ENCODE measurements at regions not wholly inside any gene's neighbourhood (a gene's known extent, or its start where the extent isn't known, plus 50 kb on each side); places are given as distances from the start of the nearest gene placed in this dataset.

GRCh38 chr18:71116535-71116934, 827.7 kb downstream of the SOCS6 start:
- no CpG with 5 or more reads among the region's 4 CpGs for WGBS (ENCODE audit: insufficient coverage)
- H3K27ac Mint-ChIP-seq: no peak overlapping the region
- TF ChIP-seq, protein P1, sequence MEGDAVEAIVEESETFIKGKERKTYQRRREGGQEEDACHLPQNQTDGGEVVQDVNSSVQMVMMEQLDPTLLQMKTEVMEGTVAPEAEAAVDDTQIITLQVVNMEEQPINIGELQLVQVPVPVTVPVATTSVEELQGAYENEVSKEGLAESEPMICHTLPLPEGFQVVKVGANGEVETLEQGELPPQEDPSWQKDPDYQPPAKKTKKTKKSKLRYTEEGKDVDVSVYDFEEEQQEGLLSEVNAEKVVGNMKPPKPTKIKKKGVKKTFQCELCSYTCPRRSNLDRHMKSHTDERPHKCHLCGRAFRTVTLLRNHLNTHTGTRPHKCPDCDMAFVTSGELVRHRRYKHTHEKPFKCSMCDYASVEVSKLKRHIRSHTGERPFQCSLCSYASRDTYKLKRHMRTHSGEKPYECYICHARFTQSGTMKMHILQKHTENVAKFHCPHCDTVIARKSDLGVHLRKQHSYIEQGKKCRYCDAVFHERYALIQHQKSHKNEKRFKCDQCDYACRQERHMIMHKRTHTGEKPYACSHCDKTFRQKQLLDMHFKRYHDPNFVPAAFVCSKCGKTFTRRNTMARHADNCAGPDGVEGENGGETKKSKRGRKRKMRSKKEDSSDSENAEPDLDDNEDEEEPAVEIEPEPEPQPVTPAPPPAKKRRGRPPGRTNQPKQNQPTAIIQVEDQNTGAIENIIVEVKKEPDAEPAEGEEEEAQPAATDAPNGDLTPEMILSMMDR (IDR thresholded peaks at IDR 0.05): no peak

DNA sequence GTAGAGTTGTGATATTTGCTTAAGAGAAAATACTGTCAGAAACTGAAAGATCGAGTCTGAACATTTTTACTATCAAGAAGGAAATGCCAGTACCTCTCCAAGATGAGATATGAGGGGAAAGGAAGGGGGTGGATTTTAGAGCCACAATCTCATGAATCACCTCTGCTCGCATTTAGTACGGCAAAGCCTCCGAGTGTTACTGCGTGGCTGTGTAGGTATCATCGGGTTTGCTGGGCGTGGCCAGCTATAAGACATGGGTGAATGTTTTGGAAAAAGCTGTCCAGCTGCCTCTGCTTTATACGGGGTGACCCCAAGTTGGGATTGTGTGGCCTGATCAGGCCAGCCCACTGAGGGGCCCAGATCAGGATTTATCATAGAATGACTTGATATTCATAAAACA, 826.4 kb downstream of the SOCS6 start:
- Histone ChIP-seq H3K4me2 (replicated peaks; ENCODE audit: extremely low read depth, low read length, poor library complexity, severe bottlenecking) (no peak overlapping the region), H3K4me1 (ENCODE audit: control insufficient read depth in 1 of 2, insufficient read depth in 2 of 2, low read length in 2 of 2) (no peaks in the 10 kb centered on the region), H3K9ac (ENCODE audit: insufficient read depth, low read length, poor library complexity, severe bottlenecking) (no peak overlapping the region), H3K79me2 (ENCODE audit: insufficient read depth, low read length) (no peaks in the 10 kb centered on the region), H4K20me1 (ENCODE audit: insufficient read depth, low read length) (no peaks in the 10 kb centered on the region), H3K9me3 (replicated peaks in 1 of 2; ENCODE audit: control insufficient read depth in 1 of 2, insufficient read depth in 1 of 2, low read length in 2 of 2) (no peaks in the 10 kb centered on the region), H3K36me3 (replicated peaks in 1 of 2; ENCODE audit: control insufficient read depth in 1 of 2, insufficient read depth in 2 of 2, low read length in 2 of 2) (no peaks in the 10 kb centered on the region), H3K27me3 (ENCODE audit: control insufficient read depth in 2 of 2, insufficient read depth in 2 of 2, low read length in 2 of 2) (no peaks in the 10 kb centered on the region), H3K27ac (ENCODE audit: low read depth in 1 of 2, low read length in 2 of 2) (no peak overlapping the region), H3K4me3 (replicated peaks in 1 of 3; ENCODE audit: low read depth in 2 of 3, low read length in 3 of 3) (no peak overlapping the region), H2AFZ (ENCODE audit: insufficient read depth, low read depth, low read length, poor library complexity, severe bottlenecking) (no peak overlapping the region)
- peaks cover 0 to 2% (median 0%) of the 10 kb centered on the region in 7 donors for H3K9me3 Mint-ChIP-seq
- H3K27ac Mint-ChIP-seq: no peak overlapping the region
- no peaks in the 10 kb centered on the region for H3K4me1 Mint-ChIP-seq
- DNase-seq: no peak
- 71% methylated on average over 3 of the region's 8 CpGs for WGBS (ENCODE audit: insufficient coverage)
- H3K4me3 Mint-ChIP-seq: no peak overlapping the region
- H3K36me3 Mint-ChIP-seq: no peaks in the 10 kb centered on the region
- intact Hi-C loops (cut with micrococcal nuclease): no loop called here
- TF ChIP-seq, protein P1 (IDR thresholded peaks at IDR 0.05): no peak
- H3K27me3 Mint-ChIP-seq (ENCODE audit: low read depth in 3 of 3): no peaks in the 10 kb centered on the region

More at GRCh38 chr18:71116535-71116934, 827.7 kb downstream of the SOCS6 start:
- Histone ChIP-seq H3K4me3 (replicated peaks in 1 of 3; ENCODE audit: low read depth in 2 of 3, low read length in 3 of 3) (no peak overlapping the region), H3K4me1 (ENCODE audit: control insufficient read depth in 1 of 2, insufficient read depth in 2 of 2, low read length in 2 of 2) (no peaks in the 10 kb centered on the region), H3K4me2 (replicated peaks; ENCODE audit: extremely low read depth, low read length, poor library complexity, severe bottlenecking) (no peak overlapping the region), H3K27ac (ENCODE audit: low read depth in 1 of 2, low read length in 2 of 2) (no peak overlapping the region), H3K9me3 (replicated peaks in 1 of 2; ENCODE audit: control insufficient read depth in 1 of 2, insufficient read depth in 1 of 2, low read length in 2 of 2) (no peaks in the 10 kb centered on the region), H3K9ac (ENCODE audit: insufficient read depth, low read length, poor library complexity, severe bottlenecking) (no peak overlapping the region), H3K27me3 (ENCODE audit: control insufficient read depth in 2 of 2, insufficient read depth in 2 of 2, low read length in 2 of 2) (no peaks in the 10 kb centered on the region), H3K79me2 (ENCODE audit: insufficient read depth, low read length) (no peaks in the 10 kb centered on the region), H2AFZ (ENCODE audit: insufficient read depth, low read depth, low read length, poor library complexity, severe bottlenecking) (no peak overlapping the region), H3K36me3 (replicated peaks in 1 of 2; ENCODE audit: control insufficient read depth in 1 of 2, insufficient read depth in 2 of 2, low read length in 2 of 2) (no peaks in the 10 kb centered on the region), H4K20me1 (ENCODE audit: insufficient read depth, low read length) (no peaks in the 10 kb centered on the region)
- intact Hi-C loops (cut with micrococcal nuclease): no loop called here
- Mint-ChIP-seq H3K4me1 (no peaks in the 10 kb centered on the region), H3K27me3 (ENCODE audit: low read depth in 3 of 3) (no peaks in the 10 kb centered on the region), H3K36me3 (no peaks in the 10 kb centered on the region), H3K9me3 (peaks cover 0 to 5% (median 0%) of the 10 kb centered on the region in 7 donors), H3K4me3 (no peak overlapping the region)
- no peak for DNase-seq

All from CD14-positive monocyte (primary cell).